ENCODE measurements at regions not wholly inside any gene's neighbourhood (a gene's known extent, or its start where the extent isn't known, plus 50 kb on each side); places are given as distances from the start of the nearest gene placed in this dataset.

- no peak overlapping the region for H3K27ac Mint-ChIP-seq (ENCODE audit: unreplicated experiment)
- no peak for DNase-seq
- H3K4me1 ChIP-seq, result peaks cover 9% of the 10 kb centered on the region
- H3K36me3 ChIP-seq (ENCODE audit: control insufficient read depth, insufficient read depth, low read length), result no peaks in the 10 kb centered on the region; the same call in 1 of the 2 replicates
- BruUV-seq (replicated peaks), result no TSS peak
- H3K27me3 ChIP-seq (replicated peaks; ENCODE audit: control insufficient read depth, insufficient read depth, low read length), result no peaks in the 10 kb centered on the region
- CTCF ChIA-PET, result no interaction called here
- intact Hi-C loops (cut with micrococcal nuclease; ENCODE audit: unreplicated experiment), result no loop called here
- H3K4me3 Mint-ChIP-seq (ENCODE audit: unreplicated experiment), result no peak overlapping the region
- no peaks in the 10 kb centered on the region for H3K9me3 Mint-ChIP-seq (ENCODE audit: unreplicated experiment)
- H3K4me1 Mint-ChIP-seq (ENCODE audit: low read depth, unreplicated experiment), result peaks cover 8% of the 10 kb centered on the region
- no peak overlapping the region for H3K4me3 ChIP-seq (ENCODE audit: low read depth, low read length)
- TF ChIP-seq CTCF (IDR thresholded peaks at IDR 0.05; ENCODE audit: insufficient read depth in 1 of 2, low read depth in 1 of 2, low read length in 1 of 2, severe bottlenecking in 1 of 2, unreplicated experiment in 1 of 2), result no peak
- no peaks in the 10 kb centered on the region for H3K9me3 ChIP-seq
- POLR2A ChIA-PET, result no interaction called here
- no peaks in the 10 kb centered on the region for H3K27me3 Mint-ChIP-seq (ENCODE audit: insufficient read depth, unreplicated experiment)
- H3K36me3 Mint-ChIP-seq (ENCODE audit: insufficient read depth, unreplicated experiment), result no peaks in the 10 kb centered on the region
These were observed 134.3 kb upstream of the ATP1B1 start for GRCh38 chr1:168972225-168972624.

- H3K36me3 ChIP-seq (ENCODE audit: control insufficient read depth, insufficient read depth, low read length), result no peaks in the 10 kb centered on the region; the same call in 1 of the 2 replicates
- no peak for DNase-seq
- H3K4me1 Mint-ChIP-seq (ENCODE audit: low read depth, unreplicated experiment), result peaks cover 8% of the 10 kb centered on the region
These were observed 133.6 kb upstream of the ATP1B1 start for GRCh38 chr1:168972887-168973286.

GRCh38 chr1:168974117-168974516 is 132.4 kb upstream of the ATP1B1 start:
- Histone ChIP-seq H3K27me3 (replicated peaks; ENCODE audit: control insufficient read depth, insufficient read depth, low read length) (no peaks in the 10 kb centered on the region), H3K9me3 (0 out of 2 replicates have a peak, but pooled peaks cover 2% of the 10 kb centered on the region), H3K36me3 (ENCODE audit: control insufficient read depth, insufficient read depth, low read length) (no peaks in the 10 kb centered on the region; the same call in 1 of the 2 replicates), H3K4me1 (peaks cover 9% of the 10 kb centered on the region), H3K4me3 (ENCODE audit: low read depth, low read length) (no peak overlapping the region)
- no TSS peak for BruUV-seq (replicated peaks)
- Mint-ChIP-seq H3K4me3 (ENCODE audit: unreplicated experiment) (no peak overlapping the region), H3K4me1 (ENCODE audit: low read depth, unreplicated experiment) (peaks cover 8% of the 10 kb centered on the region), H3K9me3 (ENCODE audit: unreplicated experiment) (peaks cover 7% of the 10 kb centered on the region), H3K27me3 (ENCODE audit: insufficient read depth, unreplicated experiment) (no peaks in the 10 kb centered on the region), H3K27ac (ENCODE audit: unreplicated experiment) (no peak overlapping the region), H3K36me3 (ENCODE audit: insufficient read depth, unreplicated experiment) (no peaks in the 10 kb centered on the region)
- POLR2A ChIA-PET, result no interaction called here
- TF ChIP-seq CTCF (IDR thresholded peaks at IDR 0.05; ENCODE audit: insufficient read depth in 1 of 2, low read depth in 1 of 2, low read length in 1 of 2, severe bottlenecking in 1 of 2, unreplicated experiment in 1 of 2), result no peak
- DNase-seq, result no peak
- CTCF ChIA-PET, result no interaction called here
- intact Hi-C loops (cut with micrococcal nuclease; ENCODE audit: unreplicated experiment), result no loop called here

More at GRCh38 chr1:168972887-168973286, 133.6 kb upstream of the ATP1B1 start:
- POLR2A ChIA-PET, result no interaction called here
- no peaks in the 10 kb centered on the region for H3K27me3 ChIP-seq (replicated peaks; ENCODE audit: control insufficient read depth, insufficient read depth, low read length)
- H3K9me3 ChIP-seq, result no peaks in the 10 kb centered on the region
- intact Hi-C loops (cut with micrococcal nuclease; ENCODE audit: unreplicated experiment), result no loop called here
- CTCF ChIA-PET, result no interaction called here
- Mint-ChIP-seq H3K9me3 (ENCODE audit: unreplicated experiment) (no peaks in the 10 kb centered on the region), H3K27me3 (ENCODE audit: insufficient read depth, unreplicated experiment) (no peaks in the 10 kb centered on the region), H3K27ac (ENCODE audit: unreplicated experiment) (no peak overlapping the region), H3K4me3 (ENCODE audit: unreplicated experiment) (no peak overlapping the region), H3K36me3 (ENCODE audit: insufficient read depth, unreplicated experiment) (no peaks in the 10 kb centered on the region)
- no peak overlapping the region for H3K4me3 ChIP-seq (ENCODE audit: low read depth, low read length)
- no TSS peak for BruUV-seq (replicated peaks)
- peaks cover 9% of the 10 kb centered on the region for H3K4me1 ChIP-seq
- no peak for TF ChIP-seq CTCF (IDR thresholded peaks at IDR 0.05; ENCODE audit: insufficient read depth in 1 of 2, low read depth in 1 of 2, low read length in 1 of 2, severe bottlenecking in 1 of 2, unreplicated experiment in 1 of 2)

Measured in Caco-2 (cell line).